SK-MEL-5 (cell line): ENCODE measurements at regions not wholly inside any gene's neighbourhood (a gene's known extent, or its start where the extent isn't known, plus 50 kb on each side); places are given as distances from the start of the nearest gene placed in this dataset.
A peak's percentile ranks its signal among the peaks of the same experiment; 100 is the strongest.

ENCODE experiments used
- DNase-seq: peaks from one replicate; pipeline ENCODE4 v3.0.0-alpha.2; 2016; ENCODE audit warnings: low read depth, low spot score
- in situ Hi-C: cut with HindIII; loops from 2 replicates; pipeline ENCODE4 v1.10.0; 2016; ENCODE audit warnings: low sequenced_read_pairs, high pct_unique_total_duplicates, low pct_unique_long_range_greater_than_20kb

DNA sequence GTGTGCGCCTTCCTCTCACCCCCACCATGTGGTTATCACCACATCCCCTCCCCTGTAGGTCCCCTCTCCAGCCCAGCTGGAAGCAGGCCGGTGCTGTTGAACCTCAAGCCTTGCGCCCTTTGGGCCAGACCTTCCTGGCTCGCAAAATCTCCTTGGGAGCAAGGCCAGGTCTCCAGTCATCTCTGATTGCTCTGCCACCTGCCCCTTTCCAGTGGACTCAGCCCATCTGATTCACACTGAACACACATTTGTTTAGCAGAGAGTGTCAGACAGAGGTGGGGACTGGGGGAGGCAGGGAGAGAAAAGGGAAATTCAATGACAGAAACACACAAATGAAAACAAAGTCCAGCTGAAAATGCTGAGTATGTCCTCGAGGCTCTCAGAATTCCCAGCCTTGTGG lies 119.4 kb downstream of the TPRA1 start:
- DNase-seq: no peak
- in situ Hi-C loops: no loop called here

DNA sequence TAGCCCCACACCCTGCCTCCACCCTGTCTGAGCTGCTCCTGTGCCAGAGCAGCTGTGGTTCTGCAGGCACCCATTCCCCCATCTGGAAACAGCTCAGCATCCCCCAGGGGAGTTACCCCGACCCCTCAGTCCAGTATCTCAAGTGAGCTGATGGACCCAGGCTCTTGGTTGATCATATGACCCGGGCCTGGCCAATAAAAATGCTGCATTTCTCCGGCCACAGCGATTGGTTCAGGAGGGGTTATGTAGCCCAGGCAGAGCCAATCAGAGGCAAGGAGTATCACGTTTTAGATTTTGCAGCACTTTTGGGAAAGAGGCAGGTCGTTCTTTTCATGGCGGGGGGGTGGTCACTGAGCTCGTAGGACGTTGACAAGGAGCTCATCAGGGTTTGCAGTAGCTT lies 120.8 kb downstream of the TPRA1 start:
- in situ Hi-C loops: no loop called here
- DNase-seq: no peak

DNA sequence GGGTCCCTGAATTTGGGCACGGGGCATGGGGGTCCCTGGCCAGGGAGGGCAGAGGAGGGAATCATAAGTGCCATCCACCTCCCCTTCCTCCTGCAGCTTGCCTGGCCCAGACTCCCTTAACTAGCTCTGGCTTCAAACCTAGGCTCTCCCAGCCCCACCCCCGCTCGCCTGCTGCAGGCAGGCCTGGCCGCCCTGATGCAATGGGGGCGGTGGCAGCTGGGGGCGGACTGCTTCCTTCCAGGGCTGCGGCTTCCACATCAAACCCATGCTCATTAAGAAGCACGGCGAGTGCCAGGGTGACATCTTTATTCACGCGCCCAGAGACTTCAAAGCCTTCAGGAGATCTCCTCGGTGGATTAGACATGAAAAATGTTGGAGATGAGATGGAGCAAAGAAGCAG lies 123.1 kb downstream of the TPRA1 start:
- no peak for DNase-seq
- in situ Hi-C loops: no loop called here

- DNase-seq: no peak
- in situ Hi-C loops: no loop called here
Measured at GRCh38 chr3:127464642-127465041, 125.9 kb downstream of the TPRA1 start.

DNA sequence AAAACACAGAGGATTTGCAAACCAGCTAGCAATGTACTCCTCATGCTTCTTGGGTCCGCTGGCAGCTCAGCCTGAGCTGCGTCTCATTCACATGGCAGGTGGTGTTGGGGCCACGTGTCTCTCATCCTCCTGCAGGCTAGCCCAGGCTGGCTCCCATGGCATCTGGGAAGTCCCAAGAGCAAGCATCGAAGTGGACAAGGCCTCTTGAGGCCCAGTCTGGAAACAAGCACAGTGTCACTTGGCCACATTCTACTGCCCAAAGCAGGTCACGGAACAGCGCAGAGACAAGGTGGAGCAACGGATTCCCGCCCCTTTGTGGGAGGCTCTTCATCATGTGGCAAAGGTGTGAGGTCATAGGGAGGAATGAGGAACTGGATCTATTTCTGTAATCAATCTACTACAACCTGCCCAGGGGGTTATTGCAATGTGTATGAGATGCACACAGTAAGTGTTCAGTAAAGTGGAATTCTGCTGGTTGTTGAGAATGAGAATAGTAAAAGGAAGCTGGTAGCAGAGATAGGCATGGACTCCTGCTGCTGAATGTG lies 128.3 kb downstream of the TPRA1 start:
- DNase-seq: no peak
- in situ Hi-C loops: no loop called here

DNA sequence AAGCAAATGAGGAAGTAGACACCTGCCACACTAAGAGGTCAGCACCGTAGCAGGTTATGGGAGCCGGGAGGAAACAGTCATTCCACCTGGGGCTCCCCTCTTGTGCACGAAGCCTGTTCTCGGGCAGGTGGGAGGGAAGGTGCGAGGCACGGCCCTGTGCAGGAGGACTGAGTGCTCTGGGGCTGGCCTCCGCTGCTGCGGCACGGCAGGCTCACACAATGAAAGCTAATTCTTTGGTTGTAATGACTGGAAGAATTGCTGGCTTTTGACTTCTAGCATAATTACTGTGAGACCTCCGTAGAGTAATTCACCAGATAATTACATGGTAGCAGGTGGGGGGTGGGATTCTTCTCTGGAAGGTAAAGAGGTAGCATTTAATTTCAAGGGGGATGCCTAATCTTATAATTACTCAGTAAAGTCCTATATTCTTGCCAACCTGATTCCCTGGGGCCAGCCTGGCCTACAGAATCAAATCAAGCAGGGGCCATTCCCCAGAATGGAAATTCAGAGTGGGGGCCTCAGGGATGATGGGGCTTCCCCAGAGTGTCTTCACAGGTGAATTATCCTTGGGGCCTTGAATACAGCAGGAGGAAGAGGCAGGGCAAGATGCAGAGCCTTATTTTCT lies 129.1 kb downstream of the TPRA1 start:
- no peak for DNase-seq
- in situ Hi-C loops: no loop called here

GRCh38 chr3:127459891-127460290 lies 130.6 kb downstream of the TPRA1 start:
- in situ Hi-C loops: no loop called here
- no peak for DNase-seq

GRCh38 chr3:127458696-127459604 lies 131.6 kb downstream of the TPRA1 start:
- in situ Hi-C loops: no loop called here
- DNase-seq: no peak

GRCh38 chr3:127457546-127458145 lies 132.9 kb downstream of the TPRA1 start:
- no peak for DNase-seq
- in situ Hi-C loops: no loop called here

GRCh38 chr3:127457094-127457475 lies 133.4 kb downstream of the TPRA1 start:
- in situ Hi-C loops: no loop called here
- DNase-seq: no peak

DNA sequence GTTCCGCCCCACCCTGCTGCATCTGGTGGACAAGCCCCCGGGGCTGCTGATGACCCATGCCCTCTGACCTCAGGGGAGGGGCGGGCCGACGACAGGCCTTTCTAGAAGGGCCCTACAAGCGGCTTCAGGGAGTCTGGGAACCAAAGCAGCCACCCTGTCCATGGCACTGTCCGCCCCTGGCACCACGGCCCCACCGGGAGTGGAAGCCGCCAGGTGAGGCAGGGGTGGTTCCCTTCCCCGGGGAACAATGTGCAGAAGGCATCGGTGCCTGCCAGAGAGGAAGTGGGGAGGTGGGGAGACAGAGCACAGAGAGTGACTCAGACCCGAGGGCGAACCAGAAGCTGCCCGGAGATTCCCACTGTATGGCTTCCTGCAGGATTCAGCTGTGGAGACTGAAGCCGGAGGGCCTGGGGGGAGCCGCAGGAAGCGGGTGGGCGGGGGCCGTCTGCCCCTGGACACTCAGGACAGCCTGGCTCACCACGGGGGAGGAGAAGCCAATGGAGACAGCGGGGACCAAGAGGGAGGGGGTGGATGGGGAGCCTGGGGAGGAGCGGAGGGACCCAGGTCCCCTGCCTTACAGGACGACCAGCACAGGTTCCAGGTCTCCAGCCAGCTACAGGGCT lies 134.0 kb downstream of the TPRA1 start:
- in situ Hi-C loops: no loop called here
- no peak for DNase-seq

DNA sequence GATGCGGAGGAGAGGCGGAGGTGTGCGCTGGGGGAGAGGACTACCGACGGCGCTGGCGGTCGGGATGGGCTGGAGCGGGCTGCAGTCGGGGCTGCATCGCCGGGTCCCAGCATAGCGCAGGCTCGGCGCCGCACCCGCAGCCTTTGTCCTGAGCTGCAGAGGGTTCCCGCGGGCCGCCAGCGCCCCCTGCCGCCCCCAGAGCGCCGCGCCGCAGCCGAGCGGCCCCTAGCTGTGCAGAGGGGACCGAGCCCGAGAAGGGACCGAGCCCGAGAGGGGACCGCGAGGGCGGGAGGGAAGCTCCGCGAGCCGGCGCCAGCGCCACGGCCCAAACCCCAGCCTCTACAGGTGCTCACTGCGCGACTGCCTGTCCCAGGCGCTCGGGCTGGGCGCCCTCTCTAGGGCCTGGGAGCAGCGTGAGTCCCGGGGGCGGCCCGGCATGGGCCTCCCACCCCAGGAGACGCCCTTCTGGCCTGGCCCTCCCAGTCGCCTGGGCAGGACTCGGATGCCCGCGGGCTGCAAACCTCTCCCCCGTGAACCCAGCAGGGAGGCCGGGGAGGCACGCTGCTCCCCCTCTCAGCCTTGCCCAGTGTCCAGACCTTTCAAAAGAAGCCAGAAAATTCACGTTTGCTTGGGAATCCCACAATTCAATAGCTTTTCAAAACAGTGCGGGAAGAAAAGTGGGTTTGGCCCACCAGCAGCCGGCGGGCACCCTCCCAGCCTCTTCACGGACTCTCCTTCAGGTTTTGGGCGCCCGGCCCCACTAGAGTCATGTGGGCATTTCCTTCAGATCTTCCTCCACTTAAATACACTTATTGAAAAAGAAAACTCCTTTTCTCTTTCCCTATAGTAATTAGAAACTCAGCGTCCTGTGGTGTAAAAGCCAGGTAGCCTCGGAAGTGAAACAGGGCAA lies 134.7 kb downstream of the TPRA1 start:
- peak; percentile 64 for DNase-seq
- in situ Hi-C loops: no loop called here

DNA sequence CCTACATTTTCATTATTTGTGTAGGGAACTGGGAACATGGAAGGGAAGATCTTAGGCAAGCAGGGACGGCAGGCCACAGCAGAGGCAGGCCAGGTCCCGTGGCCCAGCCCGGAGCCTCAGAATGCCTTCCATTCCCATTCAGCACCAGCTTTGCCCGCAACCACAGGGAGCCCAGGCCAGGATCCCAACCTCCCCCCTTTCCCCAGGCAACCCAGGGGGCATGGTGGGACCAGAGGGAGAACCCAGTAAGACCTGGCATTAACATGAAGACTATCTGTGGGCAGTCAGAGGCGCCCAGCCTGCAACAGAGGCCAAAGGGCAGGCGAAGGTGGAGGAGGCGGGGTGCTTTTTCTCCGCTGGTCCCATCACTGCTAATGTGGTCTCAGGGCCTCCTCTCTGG lies 135.6 kb downstream of the TPRA1 start:
- in situ Hi-C loops: no loop called here
- no peak for DNase-seq

GRCh38 chr3:127454051-127454450 lies 136.5 kb downstream of the TPRA1 start:
- in situ Hi-C loops: no loop called here
- DNase-seq: no peak

DNA sequence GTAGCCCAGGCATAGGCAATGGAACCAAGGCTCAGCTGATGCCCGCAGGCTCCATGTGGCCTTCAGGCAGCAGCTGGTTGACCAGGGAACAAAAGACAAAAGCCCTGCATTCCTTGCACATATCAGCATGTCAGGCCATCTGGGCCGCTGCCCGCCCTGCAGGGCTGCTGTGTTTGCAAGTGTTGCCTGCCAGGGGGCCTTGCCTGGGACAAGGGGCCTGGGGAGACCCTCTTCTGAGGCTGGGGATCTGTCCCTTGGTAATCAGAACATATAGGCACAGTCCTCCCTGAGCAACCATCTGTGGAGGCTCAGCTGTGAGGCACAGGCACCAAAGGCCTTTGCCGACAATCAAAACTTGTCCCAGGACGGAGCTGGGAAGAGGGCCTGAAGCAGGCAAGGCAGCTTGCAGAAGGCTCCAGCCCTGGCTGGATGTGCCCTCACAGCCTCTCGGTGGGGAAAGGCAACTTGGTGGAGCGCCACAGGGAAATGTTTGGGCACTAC lies 138.2 kb downstream of the TPRA1 start:
- DNase-seq: peak; percentile 33
- in situ Hi-C loops: no loop called here

DNA sequence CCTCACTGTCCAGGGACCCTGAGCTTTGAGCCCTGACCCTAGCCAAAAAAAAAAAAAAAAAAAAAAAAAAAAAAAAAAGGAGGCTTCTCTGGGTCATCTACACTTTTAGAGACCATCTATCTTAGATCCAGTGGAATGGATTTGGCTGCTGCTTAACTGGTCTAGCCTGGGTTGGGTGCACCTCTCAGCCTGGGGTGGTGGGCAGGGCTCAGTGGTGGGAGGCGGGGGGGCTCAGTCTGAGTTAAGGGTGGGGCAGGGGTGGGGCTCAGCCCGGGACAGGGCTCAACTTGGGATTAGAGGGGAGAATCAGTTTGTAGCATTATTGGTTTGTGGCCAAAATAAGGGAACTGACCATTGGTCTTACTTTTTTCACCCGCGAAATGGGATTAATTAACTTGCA lies 139.2 kb downstream of the TPRA1 start:
- in situ Hi-C loops: no loop called here

DNA sequence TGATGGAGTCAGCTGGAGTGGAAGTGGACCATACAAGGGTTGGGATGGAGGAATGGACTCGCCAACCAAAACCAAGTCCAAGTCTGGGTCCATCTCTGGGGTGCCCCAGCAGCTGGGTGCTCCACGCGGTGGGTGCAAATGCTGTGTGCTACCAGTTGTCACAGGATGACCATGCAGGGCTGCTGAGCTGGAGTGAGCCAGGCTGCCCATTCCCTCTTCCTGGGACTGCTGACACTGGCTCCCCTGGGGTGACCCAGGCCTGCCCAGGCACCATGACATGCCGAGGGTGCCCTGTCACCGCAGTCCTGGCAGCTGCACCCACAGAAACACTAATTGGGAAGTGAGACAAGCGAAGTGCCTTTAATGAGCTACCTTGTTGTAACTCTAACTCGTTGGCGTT lies 140.2 kb downstream of the TPRA1 start:
- in situ Hi-C loops: no loop called here
- DNase-seq: no peak

More for the DNA sequence above, 139.2 kb downstream of the TPRA1 start:
- no peak for DNase-seq
